ENCODE measurements at regions not wholly inside any gene's neighbourhood (a gene's known extent, or its start where the extent isn't known, plus 50 kb on each side); places are given as distances from the start of the nearest gene placed in this dataset.

DNA sequence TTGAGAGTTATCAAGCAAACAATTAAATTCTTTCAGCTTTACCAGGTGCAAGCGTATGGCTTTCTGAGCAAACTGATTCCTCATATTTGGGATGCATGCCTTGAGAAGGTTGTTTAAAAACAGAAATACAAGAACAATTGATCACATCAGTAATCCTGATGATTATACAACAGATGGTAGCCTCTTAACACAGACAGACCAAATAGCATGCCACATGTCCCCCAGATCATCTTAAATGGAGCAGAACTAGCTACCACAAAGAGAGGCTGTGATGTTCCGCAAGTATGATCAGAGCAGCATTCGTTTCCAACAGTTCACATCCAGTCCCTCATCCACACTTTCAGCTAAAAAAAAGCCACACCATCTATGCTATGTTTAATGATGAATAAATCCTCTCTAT lies 246.2 kb upstream of the NRSN1 start:
- Histone ChIP-seq H2BK20ac (ENCODE audit: low read depth, low read length) (no peak overlapping the region), H2BK120ac (ENCODE audit: low read depth, low read length) (no peak overlapping the region), H2BK5ac (ENCODE audit: low read depth, low read length, poor library complexity, severe bottlenecking) (no peak overlapping the region), H3K4me3 (ENCODE audit: insufficient read depth, low read depth, low read length) (no peak overlapping the region), H3K4me1 (ENCODE audit: control insufficient read depth, insufficient read depth, low read length) (no peaks in the 10 kb centered on the region), H3K27ac (ENCODE audit: insufficient read depth, low read length) (no peak overlapping the region), H3K9me3 (ENCODE audit: control insufficient read depth, insufficient read depth, low read length) (no peaks in the 10 kb centered on the region; the same call in 1 of the 2 replicates), H3K9ac (ENCODE audit: low read depth, low read length) (no peak overlapping the region), H3K4ac (ENCODE audit: low read depth, low read length) (no peak overlapping the region), H3K4me2 (ENCODE audit: low read depth, low read length) (no peak overlapping the region), H2AFZ (replicated peaks; ENCODE audit: low read length, poor library complexity) (no peak overlapping the region), H3K56ac (ENCODE audit: extremely low read depth, insufficient read depth, low read length) (no peak overlapping the region), H2AK9ac (replicated peaks; ENCODE audit: low read depth, low read length, poor library complexity) (no peak overlapping the region), H3K14ac (replicated peaks; ENCODE audit: low read depth, low read length) (no peak overlapping the region), H2BK15ac (ENCODE audit: low read depth, low read length) (no peak overlapping the region), H4K8ac (ENCODE audit: low read depth in 2 of 2, low read length in 2 of 2) (no peak overlapping the region), H3K27me3 (ENCODE audit: control insufficient read depth, insufficient read depth, low read length) (no peaks in the 10 kb centered on the region), H2AK5ac (ENCODE audit: low read depth, low read length) (no peak overlapping the region), H4K20me1 (ENCODE audit: insufficient read depth, low read length) (no peaks in the 10 kb centered on the region), H3K36me3 (ENCODE audit: control insufficient read depth, insufficient read depth, low read length) (no peaks in the 10 kb centered on the region), H4K91ac (ENCODE audit: insufficient read depth, low read depth, low read length) (no peak overlapping the region), H3K23ac (ENCODE audit: low read depth, low read length) (no peak overlapping the region), H3K79me1 (ENCODE audit: low read depth in 1 of 2, low read length in 2 of 2) (no peaks in the 10 kb centered on the region), H3K18ac (ENCODE audit: low read depth, low read length) (no peak overlapping the region), H4K5ac (ENCODE audit: low read depth, low read length) (no peak overlapping the region), H3K9me1 (ENCODE audit: insufficient read depth, low read length) (no peaks in the 10 kb centered on the region)
- intact Hi-C loops (cut with micrococcal nuclease) (no loop called here), in situ Hi-C loops (cut with MboI; ENCODE audit: low sequenced_read_pairs) (no loop called here), dilution Hi-C loops (cut with HindIII; ENCODE audit: low sequenced_read_pairs, unreplicated experiment) (no loop called here)
- BruUV-seq (replicated peaks): no TSS peak
- TF ChIP-seq MAFK (IDR thresholded peaks at IDR 0.05; ENCODE audit: low read depth, low read length) (no peak), NFE2L2 (IDR thresholded peaks at IDR 0.05; ENCODE audit: low read depth, low read length) (no peak), BHLHE40 (IDR thresholded peaks at IDR 0.05; ENCODE audit: low read depth, low read length) (no peak), FOS (IDR thresholded peaks at IDR 0.05; ENCODE audit: low read depth, low read length) (no peak), MAZ (IDR thresholded peaks at IDR 0.05; ENCODE audit: borderline replicate concordance, low read depth, low read length) (no peak), MXI1 (IDR thresholded peaks at IDR 0.05; ENCODE audit: borderline replicate concordance, low read depth, low read length) (no peak), RFX5 (IDR thresholded peaks at IDR 0.05; ENCODE audit: low read depth, low read length) (no peak), SMC3 (IDR thresholded peaks at IDR 0.05; ENCODE audit: low read depth, low read length) (no peak), RCOR1 (IDR thresholded peaks at IDR 0.05; ENCODE audit: insufficient replicate concordance, low read length) (no peak), CHD1 (IDR thresholded peaks at IDR 0.05; ENCODE audit: low read depth, low read length) (no peak), POLR2A (IDR thresholded peaks at IDR 0.05; ENCODE audit: low read depth, low read length) (no peak), CEBPB (IDR thresholded peaks at IDR 0.05; ENCODE audit: low read depth, low read length) (no peak), RAD21 (IDR thresholded peaks at IDR 0.05; ENCODE audit: low read length) (no peak)
- TF ChIP-seq, protein P1, sequence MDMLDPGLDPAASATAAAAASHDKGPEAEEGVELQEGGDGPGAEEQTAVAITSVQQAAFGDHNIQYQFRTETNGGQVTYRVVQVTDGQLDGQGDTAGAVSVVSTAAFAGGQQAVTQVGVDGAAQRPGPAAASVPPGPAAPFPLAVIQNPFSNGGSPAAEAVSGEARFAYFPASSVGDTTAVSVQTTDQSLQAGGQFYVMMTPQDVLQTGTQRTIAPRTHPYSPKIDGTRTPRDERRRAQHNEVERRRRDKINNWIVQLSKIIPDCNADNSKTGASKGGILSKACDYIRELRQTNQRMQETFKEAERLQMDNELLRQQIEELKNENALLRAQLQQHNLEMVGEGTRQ (IDR thresholded peaks at IDR 0.05; ENCODE audit: low read depth, low read length): no peak
- TF ChIP-seq, protein P2, sequence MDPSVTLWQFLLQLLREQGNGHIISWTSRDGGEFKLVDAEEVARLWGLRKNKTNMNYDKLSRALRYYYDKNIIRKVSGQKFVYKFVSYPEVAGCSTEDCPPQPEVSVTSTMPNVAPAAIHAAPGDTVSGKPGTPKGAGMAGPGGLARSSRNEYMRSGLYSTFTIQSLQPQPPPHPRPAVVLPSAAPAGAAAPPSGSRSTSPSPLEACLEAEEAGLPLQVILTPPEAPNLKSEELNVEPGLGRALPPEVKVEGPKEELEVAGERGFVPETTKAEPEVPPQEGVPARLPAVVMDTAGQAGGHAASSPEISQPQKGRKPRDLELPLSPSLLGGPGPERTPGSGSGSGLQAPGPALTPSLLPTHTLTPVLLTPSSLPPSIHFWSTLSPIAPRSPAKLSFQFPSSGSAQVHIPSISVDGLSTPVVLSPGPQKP (IDR thresholded peaks at IDR 0.05; ENCODE audit: borderline replicate concordance, low read depth, low read length): no peak
- TF ChIP-seq, protein P3, sequence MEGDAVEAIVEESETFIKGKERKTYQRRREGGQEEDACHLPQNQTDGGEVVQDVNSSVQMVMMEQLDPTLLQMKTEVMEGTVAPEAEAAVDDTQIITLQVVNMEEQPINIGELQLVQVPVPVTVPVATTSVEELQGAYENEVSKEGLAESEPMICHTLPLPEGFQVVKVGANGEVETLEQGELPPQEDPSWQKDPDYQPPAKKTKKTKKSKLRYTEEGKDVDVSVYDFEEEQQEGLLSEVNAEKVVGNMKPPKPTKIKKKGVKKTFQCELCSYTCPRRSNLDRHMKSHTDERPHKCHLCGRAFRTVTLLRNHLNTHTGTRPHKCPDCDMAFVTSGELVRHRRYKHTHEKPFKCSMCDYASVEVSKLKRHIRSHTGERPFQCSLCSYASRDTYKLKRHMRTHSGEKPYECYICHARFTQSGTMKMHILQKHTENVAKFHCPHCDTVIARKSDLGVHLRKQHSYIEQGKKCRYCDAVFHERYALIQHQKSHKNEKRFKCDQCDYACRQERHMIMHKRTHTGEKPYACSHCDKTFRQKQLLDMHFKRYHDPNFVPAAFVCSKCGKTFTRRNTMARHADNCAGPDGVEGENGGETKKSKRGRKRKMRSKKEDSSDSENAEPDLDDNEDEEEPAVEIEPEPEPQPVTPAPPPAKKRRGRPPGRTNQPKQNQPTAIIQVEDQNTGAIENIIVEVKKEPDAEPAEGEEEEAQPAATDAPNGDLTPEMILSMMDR (conservative IDR thresholded peaks at IDR 0.05; ENCODE audit: low read depth, low read length): no peak
- POLR2A ChIA-PET (ENCODE audit: unreplicated experiment): no interaction called here
- ATAC-seq (ENCODE audit: low read depth): no peak
- WGBS, 2 experiments (ENCODE audit: extremely low coverage in 2 of 2, insufficient read length in 1 of 2): no CpG with 5 or more reads among the region's 3 CpGs
- CTCF ChIA-PET: no interaction called here
- DNase-seq: no peak
